ENCODE measurements at regions not wholly inside any gene's neighbourhood (a gene's known extent, or its start where the extent isn't known, plus 50 kb on each side); places are given as distances from the start of the nearest gene placed in this dataset.

DNA sequence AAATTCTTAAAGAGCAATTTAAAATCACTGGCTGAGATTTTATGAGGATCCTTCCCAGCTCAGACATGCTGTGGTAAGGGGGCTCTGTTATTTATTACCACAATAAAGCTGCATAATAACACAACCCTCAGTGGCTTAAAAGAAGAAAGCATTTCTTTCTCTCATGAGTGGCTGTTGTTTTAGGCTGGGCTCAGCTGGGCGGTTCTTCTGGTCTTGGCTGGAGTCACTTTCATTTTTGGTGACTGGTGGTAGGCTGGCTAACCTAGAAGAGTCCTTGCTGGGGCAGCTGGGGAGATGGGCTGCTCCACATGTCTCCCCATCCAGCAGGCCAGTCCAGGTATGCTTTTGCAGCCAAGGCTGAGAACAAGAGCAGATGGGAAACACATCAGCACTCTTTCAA is 113.0 kb upstream of the MSX1 start:
- H3K27me3 Mint-ChIP-seq (ENCODE audit: unreplicated experiment), result no peaks in the 10 kb centered on the region

DNA sequence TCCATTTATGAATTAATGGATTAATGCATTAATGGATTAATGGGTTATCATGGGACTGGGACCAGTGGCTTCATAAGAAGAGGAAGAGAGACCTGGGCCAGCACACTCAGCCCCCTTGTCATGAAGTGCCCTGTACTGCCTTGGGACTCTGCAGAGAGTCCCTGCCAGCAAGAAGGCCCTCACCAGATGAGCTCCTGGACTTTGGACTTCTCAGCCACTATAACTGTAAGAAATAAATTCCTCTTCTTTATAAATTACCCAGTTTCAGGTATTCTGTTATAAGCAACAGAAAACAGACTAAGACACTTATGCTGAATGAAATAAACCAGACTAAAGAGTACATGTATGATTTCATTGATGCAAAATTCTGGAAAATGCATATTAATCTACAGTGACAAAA is 119.4 kb upstream of the MSX1 start:
- H3K27me3 Mint-ChIP-seq (ENCODE audit: unreplicated experiment), result no peaks in the 10 kb centered on the region
- intact Hi-C loops (cut with micrococcal nuclease; ENCODE audit: unreplicated experiment), result no loop called here
- H3K4me3 Mint-ChIP-seq (ENCODE audit: low read depth, unreplicated experiment), result no peak overlapping the region
- H3K27ac Mint-ChIP-seq (ENCODE audit: unreplicated experiment), result no peak overlapping the region
- no peaks in the 10 kb centered on the region for H3K9me3 Mint-ChIP-seq (ENCODE audit: low read depth, unreplicated experiment)
- CTCF ChIA-PET, result no interaction called here
- BruUV-seq (replicated peaks), result no TSS peak
- H3K4me1 Mint-ChIP-seq (ENCODE audit: low read depth, unreplicated experiment), result no peaks in the 10 kb centered on the region
- TF ChIP-seq, protein P1, sequence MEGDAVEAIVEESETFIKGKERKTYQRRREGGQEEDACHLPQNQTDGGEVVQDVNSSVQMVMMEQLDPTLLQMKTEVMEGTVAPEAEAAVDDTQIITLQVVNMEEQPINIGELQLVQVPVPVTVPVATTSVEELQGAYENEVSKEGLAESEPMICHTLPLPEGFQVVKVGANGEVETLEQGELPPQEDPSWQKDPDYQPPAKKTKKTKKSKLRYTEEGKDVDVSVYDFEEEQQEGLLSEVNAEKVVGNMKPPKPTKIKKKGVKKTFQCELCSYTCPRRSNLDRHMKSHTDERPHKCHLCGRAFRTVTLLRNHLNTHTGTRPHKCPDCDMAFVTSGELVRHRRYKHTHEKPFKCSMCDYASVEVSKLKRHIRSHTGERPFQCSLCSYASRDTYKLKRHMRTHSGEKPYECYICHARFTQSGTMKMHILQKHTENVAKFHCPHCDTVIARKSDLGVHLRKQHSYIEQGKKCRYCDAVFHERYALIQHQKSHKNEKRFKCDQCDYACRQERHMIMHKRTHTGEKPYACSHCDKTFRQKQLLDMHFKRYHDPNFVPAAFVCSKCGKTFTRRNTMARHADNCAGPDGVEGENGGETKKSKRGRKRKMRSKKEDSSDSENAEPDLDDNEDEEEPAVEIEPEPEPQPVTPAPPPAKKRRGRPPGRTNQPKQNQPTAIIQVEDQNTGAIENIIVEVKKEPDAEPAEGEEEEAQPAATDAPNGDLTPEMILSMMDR (IDR thresholded peaks at IDR 0.05; ENCODE audit: unreplicated experiment), result no peak
- H3K36me3 Mint-ChIP-seq (ENCODE audit: insufficient read depth, unreplicated experiment), result no peaks in the 10 kb centered on the region
- DNase-seq, result no peak

More for the DNA sequence above, 113.0 kb upstream of the MSX1 start:
- DNase-seq, result no peak
- TF ChIP-seq, protein P1 (IDR thresholded peaks at IDR 0.05; ENCODE audit: unreplicated experiment), result no peak
- H3K36me3 Mint-ChIP-seq (ENCODE audit: insufficient read depth, unreplicated experiment), result no peaks in the 10 kb centered on the region
- no peak overlapping the region for H3K27ac Mint-ChIP-seq (ENCODE audit: unreplicated experiment)
- intact Hi-C loops (cut with micrococcal nuclease; ENCODE audit: unreplicated experiment), result no loop called here
- no peaks in the 10 kb centered on the region for H3K9me3 Mint-ChIP-seq (ENCODE audit: low read depth, unreplicated experiment)
- H3K4me1 Mint-ChIP-seq (ENCODE audit: low read depth, unreplicated experiment), result no peaks in the 10 kb centered on the region
- H3K4me3 Mint-ChIP-seq (ENCODE audit: low read depth, unreplicated experiment), result no peak overlapping the region
- CTCF ChIA-PET, result no interaction called here
- no TSS peak for BruUV-seq (replicated peaks)

DNA sequence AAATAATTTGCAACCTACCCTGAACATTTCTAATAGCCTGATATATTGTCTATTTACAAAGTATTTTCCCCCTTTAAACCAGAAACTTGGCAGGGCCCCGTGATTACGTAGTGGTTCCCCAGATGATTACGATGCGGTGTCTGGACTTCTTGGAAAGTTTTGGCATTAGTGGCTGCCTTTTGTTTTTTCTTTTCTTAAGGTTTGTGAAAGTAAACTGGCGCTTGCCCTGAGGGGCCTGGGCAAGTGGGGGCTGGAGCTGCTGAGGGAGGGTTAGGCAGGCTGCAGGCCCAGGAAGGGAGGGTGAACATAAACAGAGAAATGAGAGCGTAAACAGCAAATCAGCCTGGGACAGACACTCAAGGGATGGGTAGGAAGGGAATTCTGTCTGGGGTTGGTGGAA is 123.6 kb upstream of the MSX1 start:
- Mint-ChIP-seq H3K36me3 (ENCODE audit: insufficient read depth, unreplicated experiment) (no peaks in the 10 kb centered on the region), H3K27ac (ENCODE audit: unreplicated experiment) (no peak overlapping the region), H3K4me3 (ENCODE audit: low read depth, unreplicated experiment) (no peak overlapping the region), H3K27me3 (ENCODE audit: unreplicated experiment) (no peaks in the 10 kb centered on the region), H3K4me1 (ENCODE audit: low read depth, unreplicated experiment) (no peaks in the 10 kb centered on the region), H3K9me3 (ENCODE audit: low read depth, unreplicated experiment) (no peaks in the 10 kb centered on the region)
- no TSS peak for BruUV-seq (replicated peaks)
- intact Hi-C loops (cut with micrococcal nuclease; ENCODE audit: unreplicated experiment), result no loop called here
- TF ChIP-seq, protein P1 (IDR thresholded peaks at IDR 0.05; ENCODE audit: unreplicated experiment), result no peak
- no peak for DNase-seq
- CTCF ChIA-PET, result no interaction called here

DNA sequence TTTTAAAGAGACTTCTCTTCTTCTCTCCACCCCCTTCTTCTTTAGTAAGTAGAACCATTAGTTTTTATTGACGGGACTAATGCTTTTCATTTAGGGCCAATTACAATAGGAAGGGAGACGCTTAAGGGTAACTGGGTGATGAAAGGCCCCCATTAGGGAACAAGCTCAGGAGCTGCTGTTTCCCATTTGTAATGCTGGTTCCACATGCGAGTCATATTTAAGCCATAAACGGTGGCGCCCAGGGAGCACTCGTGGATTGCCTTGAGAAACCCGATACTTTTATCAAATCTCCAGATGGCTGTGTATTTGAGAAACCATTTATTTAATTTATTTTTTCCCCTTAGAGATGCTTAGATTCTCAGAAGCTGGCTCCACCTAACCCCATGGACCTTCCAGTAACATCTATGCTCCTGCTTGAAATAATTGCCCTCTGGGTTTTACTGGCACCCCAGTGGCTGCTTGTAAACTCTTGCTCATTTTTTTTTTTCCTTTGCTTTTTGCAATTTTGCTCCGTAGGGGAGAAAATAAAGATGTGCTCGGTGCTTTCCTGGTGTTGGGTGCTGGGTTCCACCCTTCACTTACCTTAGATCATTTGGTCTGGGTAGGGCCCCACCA is 124.2 kb upstream of the MSX1 start:
- no TSS peak for BruUV-seq (replicated peaks)
- Mint-ChIP-seq H3K27ac (ENCODE audit: unreplicated experiment) (no peak overlapping the region), H3K4me1 (ENCODE audit: low read depth, unreplicated experiment) (no peaks in the 10 kb centered on the region), H3K36me3 (ENCODE audit: insufficient read depth, unreplicated experiment) (no peaks in the 10 kb centered on the region), H3K9me3 (ENCODE audit: low read depth, unreplicated experiment) (no peaks in the 10 kb centered on the region), H3K27me3 (ENCODE audit: unreplicated experiment) (no peaks in the 10 kb centered on the region), H3K4me3 (ENCODE audit: low read depth, unreplicated experiment) (no peak overlapping the region)
- intact Hi-C loops (cut with micrococcal nuclease; ENCODE audit: unreplicated experiment), result no loop called here
- TF ChIP-seq, protein P1 (IDR thresholded peaks at IDR 0.05; ENCODE audit: unreplicated experiment), result no peak
- CTCF ChIA-PET, result no interaction called here
- DNase-seq, result no peak
